Neutrophil (primary cell): ENCODE measurements at regions not wholly inside any gene's neighbourhood (a gene's known extent, or its start where the extent isn't known, plus 50 kb on each side); places are given as distances from the start of the nearest gene placed in this dataset.

Source experiments
- H3K27ac ChIP-seq: fragments of 200-600 bp; sonication (generic); 2 replicates; pipeline ENCODE4 v1.5.1; 2016; ENCODE audit warnings: mild to moderate bottlenecking, moderate library complexity
- H3K27me3 ChIP-seq: fragments of 200-600 bp; sonication (generic); 2 replicates; pipeline ENCODE4 v1.6.0; 2016; ENCODE audit warnings: mild to moderate bottlenecking
- H3K36me3 ChIP-seq: fragments of 200-600 bp; sonication (generic); 2 replicates; pipeline ENCODE4 v1.5.1; 2017
- H3K4me1 ChIP-seq, 2 experiments: fragments of 200-600 bp in 1 of 2; sonication (generic) in 1 of 2; 1 replicate in 1 of 2; 2 replicates in 1 of 2; pipeline versions ENCODE4 v1.5.1 to v1.6.1; 2013 to 2016; ENCODE audit warnings: low read depth in 1 of 2, low read length in 1 of 2, mild to moderate bottlenecking in 1 of 2, moderate library complexity in 1 of 2; ENCODE audit not compliant: control insufficient read depth in 1 of 2, insufficient read depth in 1 of 2
- H3K4me3 ChIP-seq, 2 experiments: fragments of 200-600 bp in 1 of 2; sonication (generic) in 1 of 2; 1 replicate in 1 of 2; 2 replicates in 1 of 2; pipeline ENCODE4 v1.5.1; 2013 to 2016; ENCODE audit warnings: low read depth in 1 of 2, low read length in 1 of 2, mild to moderate bottlenecking in 1 of 2, moderate library complexity in 1 of 2
- H3K9me3 ChIP-seq: fragments of 200-600 bp; sonication (generic); 2 replicates; pipeline ENCODE4 v1.5.1; 2016
- TF ChIP-seq, protein P1 (sequence below): fragments of 200-600 bp; sonication (generic); IDR thresholded peaks from 2 replicates; pipeline ENCODE4 v1.5.1; 2016; ENCODE audit warnings: antibody characterized with exemption

DNA sequence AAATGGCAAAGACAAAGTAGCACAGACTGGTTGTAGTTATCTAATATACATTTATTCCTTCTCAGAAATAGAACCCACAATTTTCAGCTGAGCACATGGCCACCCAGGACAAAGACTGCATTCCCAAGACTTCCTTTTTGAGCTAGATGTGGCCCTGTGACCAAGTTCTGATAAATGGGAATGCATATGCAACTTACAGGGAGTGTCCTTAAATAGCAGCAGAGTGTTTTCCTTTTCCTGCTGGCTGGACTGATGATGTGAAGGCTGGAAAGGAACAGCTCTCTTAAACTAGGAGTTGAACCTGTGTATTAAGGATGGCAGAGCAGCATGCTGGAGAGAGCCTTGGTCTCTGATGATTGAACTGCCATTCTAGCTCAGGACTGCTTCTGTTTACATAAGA is 74.7 kb upstream of the TNPO1 start:
- no peak overlapping the region for H3K27ac ChIP-seq
- no peak overlapping the region for H3K4me3 ChIP-seq
- TF ChIP-seq, protein P1, sequence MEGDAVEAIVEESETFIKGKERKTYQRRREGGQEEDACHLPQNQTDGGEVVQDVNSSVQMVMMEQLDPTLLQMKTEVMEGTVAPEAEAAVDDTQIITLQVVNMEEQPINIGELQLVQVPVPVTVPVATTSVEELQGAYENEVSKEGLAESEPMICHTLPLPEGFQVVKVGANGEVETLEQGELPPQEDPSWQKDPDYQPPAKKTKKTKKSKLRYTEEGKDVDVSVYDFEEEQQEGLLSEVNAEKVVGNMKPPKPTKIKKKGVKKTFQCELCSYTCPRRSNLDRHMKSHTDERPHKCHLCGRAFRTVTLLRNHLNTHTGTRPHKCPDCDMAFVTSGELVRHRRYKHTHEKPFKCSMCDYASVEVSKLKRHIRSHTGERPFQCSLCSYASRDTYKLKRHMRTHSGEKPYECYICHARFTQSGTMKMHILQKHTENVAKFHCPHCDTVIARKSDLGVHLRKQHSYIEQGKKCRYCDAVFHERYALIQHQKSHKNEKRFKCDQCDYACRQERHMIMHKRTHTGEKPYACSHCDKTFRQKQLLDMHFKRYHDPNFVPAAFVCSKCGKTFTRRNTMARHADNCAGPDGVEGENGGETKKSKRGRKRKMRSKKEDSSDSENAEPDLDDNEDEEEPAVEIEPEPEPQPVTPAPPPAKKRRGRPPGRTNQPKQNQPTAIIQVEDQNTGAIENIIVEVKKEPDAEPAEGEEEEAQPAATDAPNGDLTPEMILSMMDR, result no peak
- no peaks in the 10 kb centered on the region for H3K9me3 ChIP-seq
- no peaks in the 10 kb centered on the region for H3K4me1 ChIP-seq
- H3K27me3 ChIP-seq, result no peaks in the 10 kb centered on the region
- H3K36me3 ChIP-seq, result no peaks in the 10 kb centered on the region

DNA sequence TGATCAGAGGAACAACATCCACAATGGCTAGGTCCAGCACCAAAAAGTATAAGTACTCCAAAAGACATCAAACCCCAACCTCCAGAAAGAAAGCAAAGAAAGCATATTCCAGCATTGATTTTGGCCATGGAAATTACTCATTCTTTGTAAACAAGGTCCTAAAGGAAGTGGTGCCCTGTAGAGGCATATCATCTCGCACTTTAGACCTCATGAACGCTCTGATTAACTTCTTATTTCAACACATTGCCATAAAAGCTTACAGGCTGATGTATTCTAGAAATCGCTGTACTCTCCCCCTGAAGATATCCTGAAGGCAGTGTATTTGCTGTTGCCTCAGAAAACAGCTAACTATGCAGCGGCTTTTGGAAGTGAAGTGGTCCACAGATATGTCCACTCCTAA is 82.7 kb upstream of the TNPO1 start:
- no peaks in the 10 kb centered on the region for H3K9me3 ChIP-seq
- no peaks in the 10 kb centered on the region for H3K27me3 ChIP-seq
- H3K4me3 ChIP-seq, result no peak overlapping the region
- no peaks in the 10 kb centered on the region for H3K4me1 ChIP-seq
- H3K36me3 ChIP-seq, result no peaks in the 10 kb centered on the region
- H3K27ac ChIP-seq, result no peak overlapping the region
- TF ChIP-seq, protein P1, result no peak

DNA sequence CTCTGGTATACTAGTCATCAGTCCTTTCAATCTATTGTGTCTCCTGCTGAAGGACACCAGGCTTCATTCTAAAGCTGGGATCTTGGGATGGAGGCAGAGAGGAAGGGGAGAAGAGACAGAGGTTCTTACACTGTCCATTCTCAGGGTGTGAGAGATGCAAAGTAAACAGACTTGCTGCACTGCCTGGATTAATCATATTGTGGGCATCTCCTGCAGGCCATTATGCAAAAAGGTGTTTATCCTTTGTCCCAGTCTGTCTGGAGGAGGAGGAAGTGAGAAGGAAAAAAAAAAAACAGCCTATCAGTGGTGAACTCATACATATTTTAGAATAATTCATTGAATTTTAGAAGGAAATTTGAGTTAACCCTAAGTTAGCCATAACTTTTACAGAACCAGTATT is 92.9 kb upstream of the TNPO1 start:
- Histone ChIP-seq H3K9me3 (no peaks in the 10 kb centered on the region), H3K4me1 (no peaks in the 10 kb centered on the region), H3K27me3 (peaks cover 8% of the 10 kb centered on the region), H3K4me3 (no peak overlapping the region), H3K36me3 (no peaks in the 10 kb centered on the region), H3K27ac (no peak overlapping the region)
- TF ChIP-seq, protein P1, result no peak

DNA sequence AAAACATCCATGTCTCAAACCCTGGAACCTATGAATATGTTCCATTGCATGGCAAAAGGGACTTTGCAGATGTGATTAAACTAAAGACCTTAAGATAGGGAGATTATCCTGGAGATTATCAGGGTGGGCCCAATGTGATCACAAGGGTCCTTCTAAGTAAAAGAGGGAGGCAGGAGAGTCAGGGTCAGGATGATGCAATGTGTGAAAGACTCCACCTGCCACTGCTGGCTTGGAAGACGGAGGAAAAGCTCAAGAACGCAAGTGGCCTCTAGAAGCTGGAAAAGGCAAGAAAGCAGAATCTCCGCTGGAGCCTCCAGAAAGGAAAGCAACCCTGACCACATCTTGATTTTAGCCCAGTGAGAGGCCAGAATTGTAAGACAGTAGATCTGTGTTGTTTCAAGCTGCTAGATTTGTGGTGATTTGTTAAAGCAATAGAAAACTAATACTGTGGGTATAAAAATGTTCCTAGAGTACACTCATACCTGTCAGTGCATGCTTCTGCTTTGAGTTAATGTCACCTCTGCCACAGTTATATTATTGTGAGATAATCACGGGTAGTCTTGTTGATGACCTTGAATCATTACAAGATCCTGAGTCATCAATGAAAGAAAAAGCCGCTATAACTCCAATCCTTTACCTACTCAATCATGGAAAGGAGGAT is 93.5 kb upstream of the TNPO1 start:
- H3K4me1 ChIP-seq, result no peaks in the 10 kb centered on the region
- H3K4me3 ChIP-seq, result no peak overlapping the region
- H3K27ac ChIP-seq, result no peak overlapping the region
- TF ChIP-seq, protein P1, result no peak
- no peaks in the 10 kb centered on the region for H3K36me3 ChIP-seq
- H3K27me3 ChIP-seq, result peaks cover 8% of the 10 kb centered on the region
- H3K9me3 ChIP-seq, result no peaks in the 10 kb centered on the region

DNA sequence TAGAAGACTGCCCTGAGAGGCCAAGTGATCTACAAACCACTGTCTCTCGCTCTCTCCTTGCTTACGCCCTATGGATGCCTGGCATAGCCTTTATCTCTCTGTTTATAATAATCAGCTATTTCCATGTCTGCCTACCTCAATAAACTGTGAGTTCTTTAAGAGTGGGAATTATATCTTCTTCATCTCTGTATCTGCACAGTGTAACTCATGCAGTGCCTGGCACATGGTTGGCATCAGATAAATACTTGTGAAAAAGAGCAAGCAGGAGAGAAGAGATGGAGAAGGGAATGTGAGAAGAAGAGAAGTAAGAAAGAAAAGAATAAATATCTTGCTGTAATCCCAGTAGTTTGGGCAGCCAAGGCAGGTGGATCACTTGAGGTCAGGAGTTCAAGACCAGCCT is 94.6 kb upstream of the TNPO1 start:
- Histone ChIP-seq H3K4me1 (no peaks in the 10 kb centered on the region), H3K4me3 (no peak overlapping the region), H3K9me3 (no peaks in the 10 kb centered on the region), H3K27me3 (peaks cover 8% of the 10 kb centered on the region), H3K36me3 (no peaks in the 10 kb centered on the region), H3K27ac (no peak overlapping the region)
- TF ChIP-seq, protein P1, result no peak

DNA sequence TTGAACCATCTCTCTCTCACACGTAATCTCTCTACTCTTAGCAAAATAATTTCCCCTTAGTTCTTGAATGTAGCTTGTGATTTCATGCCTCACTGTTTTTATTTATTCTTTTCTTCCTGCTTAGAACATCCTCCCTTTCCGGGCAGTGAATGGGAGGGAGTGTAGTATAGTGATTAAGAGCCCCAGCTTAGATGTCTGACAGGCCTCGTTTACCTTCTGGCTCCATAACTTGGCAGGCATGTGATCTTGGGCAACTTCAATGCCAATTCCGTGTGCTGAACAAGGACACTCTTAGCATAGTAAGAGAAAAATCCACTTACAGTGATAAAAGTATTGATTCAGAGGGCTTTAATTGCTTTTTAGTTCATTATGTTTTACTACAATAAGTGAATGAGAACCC is 96.3 kb upstream of the TNPO1 start:
- no peaks in the 10 kb centered on the region for H3K9me3 ChIP-seq
- no peaks in the 10 kb centered on the region for H3K4me1 ChIP-seq
- H3K27ac ChIP-seq, result no peak overlapping the region
- H3K4me3 ChIP-seq, result no peak overlapping the region
- TF ChIP-seq, protein P1, result no peak
- peaks cover 8% of the 10 kb centered on the region for H3K27me3 ChIP-seq
- no peaks in the 10 kb centered on the region for H3K36me3 ChIP-seq
